ENCODE measurements at regions not wholly inside any gene's neighbourhood (a gene's known extent, or its start where the extent isn't known, plus 50 kb on each side); places are given as distances from the start of the nearest gene placed in this dataset.

DNA sequence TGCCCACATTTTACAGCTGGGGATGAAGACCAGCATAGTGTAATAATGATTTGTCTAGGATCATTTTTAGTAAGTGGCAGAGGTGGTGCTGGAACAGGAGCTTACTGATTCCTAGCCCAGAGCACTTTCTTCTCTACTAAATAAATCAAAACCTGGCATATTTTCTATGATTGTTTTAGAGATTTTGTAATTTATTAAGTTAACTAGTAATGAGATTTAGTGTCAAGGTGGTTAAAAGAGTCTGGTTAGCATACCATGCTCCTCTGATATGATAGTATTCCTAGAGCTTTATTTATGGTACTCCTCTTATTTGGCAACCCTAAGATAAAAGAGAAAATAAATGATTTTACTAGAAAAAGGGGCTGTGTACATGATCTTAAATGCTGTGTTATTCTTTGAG is 604.0 kb downstream of the ISL1 start (continued):
- TF ChIP-seq ZSCAN23 (tag by site-specific recombination; IDR thresholded peaks at IDR 0.05): no peak
- TF ChIP-seq ZNF175 (tag by site-specific recombination; IDR thresholded peaks at IDR 0.05): no peak
- TF ChIP-seq, protein P1, sequence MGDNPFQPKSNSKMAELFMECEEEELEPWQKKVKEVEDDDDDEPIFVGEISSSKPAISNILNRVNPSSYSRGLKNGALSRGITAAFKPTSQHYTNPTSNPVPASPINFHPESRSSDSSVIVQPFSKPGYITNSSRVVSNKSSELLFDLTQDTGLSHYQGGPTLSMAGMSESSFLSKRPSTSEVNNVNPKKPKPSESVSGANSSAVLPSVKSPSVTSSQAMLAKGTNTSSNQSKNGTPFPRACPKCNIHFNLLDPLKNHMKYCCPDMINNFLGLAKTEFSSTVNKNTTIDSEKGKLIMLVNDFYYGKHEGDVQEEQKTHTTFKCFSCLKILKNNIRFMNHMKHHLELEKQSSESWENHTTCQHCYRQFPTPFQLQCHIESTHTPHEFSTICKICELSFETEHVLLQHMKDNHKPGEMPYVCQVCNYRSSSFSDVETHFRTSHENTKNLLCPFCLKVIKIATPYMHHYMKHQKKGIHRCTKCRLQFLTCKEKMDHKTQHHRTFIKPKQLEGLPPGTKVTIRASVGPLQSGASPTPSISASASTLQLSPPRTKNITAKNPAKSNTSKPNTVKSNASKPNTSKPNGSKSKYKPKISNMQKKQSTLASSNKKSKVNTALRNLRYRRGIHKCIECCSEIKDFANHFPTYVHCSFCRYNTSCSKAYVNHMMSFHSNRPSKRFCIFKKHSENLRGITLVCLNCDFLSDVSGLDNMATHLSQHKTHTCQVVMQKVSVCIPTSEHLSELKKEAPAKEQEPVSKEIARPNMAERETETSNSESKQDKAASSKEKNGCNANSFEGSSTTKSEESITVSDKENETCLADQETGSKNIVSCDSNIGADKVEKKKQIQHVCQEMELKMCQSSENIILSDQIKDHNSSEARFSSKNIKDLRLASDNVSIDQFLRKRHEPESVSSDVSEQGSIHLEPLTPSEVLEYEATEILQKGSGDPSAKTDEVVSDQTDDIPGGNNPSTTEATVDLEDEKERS (tag by site-specific recombination; IDR thresholded peaks at IDR 0.05): no peak
- no peak for TF ChIP-seq ZEB2 (tag by site-specific recombination; IDR thresholded peaks at IDR 0.05)

DNA sequence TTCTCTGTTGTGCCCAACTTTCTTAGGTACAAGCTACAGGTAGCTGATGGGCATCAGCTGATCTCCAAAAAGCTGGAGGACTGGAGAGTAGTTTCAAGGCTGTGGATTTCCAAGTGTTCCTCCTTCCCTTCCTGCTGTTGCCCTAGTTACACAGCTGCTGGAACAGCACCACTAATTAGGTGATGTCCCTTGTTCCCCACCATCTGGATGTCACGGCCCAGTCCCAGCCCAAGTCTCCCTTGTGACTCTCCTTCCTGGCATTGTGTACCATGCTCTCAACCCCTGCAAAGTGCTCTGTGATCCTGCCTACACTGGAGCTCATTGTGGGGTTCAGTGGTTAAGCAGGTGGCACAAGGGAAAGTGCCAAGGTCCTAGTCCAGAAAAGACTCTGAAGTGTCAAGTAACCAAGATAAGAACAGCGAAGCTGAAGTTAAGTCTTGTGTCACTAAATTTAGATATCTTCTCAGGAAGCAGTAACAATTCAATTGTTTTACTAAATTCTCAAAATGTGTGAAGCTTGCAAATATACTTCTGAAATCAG is 604.5 kb downstream of the ISL1 start:
- no peaks in the 10 kb centered on the region for H3K9me3 ChIP-seq (ENCODE audit: control insufficient read depth, insufficient read depth, low read depth, low read length)
- no peak overlapping the region for H3K27ac ChIP-seq (ENCODE audit: extremely low read depth, low read depth, low read length)
- no peaks in the 10 kb centered on the region for H3K36me3 ChIP-seq (ENCODE audit: control insufficient read depth in 2 of 2, insufficient read depth in 1 of 2, low read length in 2 of 2)
- H3K4me3 ChIP-seq (ENCODE audit: low read depth, low read length): no peak overlapping the region
- POLR2A ChIA-PET: no interaction called here
- CTCF ChIA-PET: no interaction called here
- no peak for TF ChIP-seq ZFHX2 (tag by site-specific recombination; conservative IDR thresholded peaks at IDR 0.05)
- no peak for TF ChIP-seq KLF1 (tag by site-specific recombination; IDR thresholded peaks at IDR 0.05)
- no peak for TF ChIP-seq ZIC2 (tag by site-specific recombination; IDR thresholded peaks at IDR 0.05)
- no peak for TF ChIP-seq ZBTB1 (tag by site-specific recombination; IDR thresholded peaks at IDR 0.05)
- TF ChIP-seq, protein P2, sequence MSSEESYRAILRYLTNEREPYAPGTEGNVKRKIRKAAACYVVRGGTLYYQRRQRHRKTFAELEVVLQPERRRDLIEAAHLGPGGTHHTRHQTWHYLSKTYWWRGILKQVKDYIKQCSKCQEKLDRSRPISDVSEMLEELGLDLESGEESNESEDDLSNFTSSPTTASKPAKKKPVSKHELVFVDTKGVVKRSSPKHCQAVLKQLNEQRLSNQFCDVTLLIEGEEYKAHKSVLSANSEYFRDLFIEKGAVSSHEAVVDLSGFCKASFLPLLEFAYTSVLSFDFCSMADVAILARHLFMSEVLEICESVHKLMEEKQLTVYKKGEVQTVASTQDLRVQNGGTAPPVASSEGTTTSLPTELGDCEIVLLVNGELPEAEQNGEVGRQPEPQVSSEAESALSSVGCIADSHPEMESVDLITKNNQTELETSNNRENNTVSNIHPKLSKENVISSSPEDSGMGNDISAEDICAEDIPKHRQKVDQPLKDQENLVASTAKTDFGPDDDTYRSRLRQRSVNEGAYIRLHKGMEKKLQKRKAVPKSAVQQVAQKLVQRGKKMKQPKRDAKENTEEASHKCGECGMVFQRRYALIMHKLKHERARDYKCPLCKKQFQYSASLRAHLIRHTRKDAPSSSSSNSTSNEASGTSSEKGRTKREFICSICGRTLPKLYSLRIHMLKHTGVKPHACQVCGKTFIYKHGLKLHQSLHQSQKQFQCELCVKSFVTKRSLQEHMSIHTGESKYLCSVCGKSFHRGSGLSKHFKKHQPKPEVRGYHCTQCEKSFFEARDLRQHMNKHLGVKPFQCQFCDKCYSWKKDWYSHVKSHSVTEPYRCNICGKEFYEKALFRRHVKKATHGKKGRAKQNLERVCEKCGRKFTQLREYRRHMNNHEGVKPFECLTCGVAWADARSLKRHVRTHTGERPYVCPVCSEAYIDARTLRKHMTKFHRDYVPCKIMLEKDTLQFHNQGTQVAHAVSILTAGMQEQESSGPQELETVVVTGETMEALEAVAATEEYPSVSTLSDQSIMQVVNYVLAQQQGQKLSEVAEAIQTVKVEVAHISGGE (tag by site-specific recombination; conservative IDR thresholded peaks at IDR 0.05; ENCODE audit: low read depth): no peak
- TF ChIP-seq, protein P3, sequence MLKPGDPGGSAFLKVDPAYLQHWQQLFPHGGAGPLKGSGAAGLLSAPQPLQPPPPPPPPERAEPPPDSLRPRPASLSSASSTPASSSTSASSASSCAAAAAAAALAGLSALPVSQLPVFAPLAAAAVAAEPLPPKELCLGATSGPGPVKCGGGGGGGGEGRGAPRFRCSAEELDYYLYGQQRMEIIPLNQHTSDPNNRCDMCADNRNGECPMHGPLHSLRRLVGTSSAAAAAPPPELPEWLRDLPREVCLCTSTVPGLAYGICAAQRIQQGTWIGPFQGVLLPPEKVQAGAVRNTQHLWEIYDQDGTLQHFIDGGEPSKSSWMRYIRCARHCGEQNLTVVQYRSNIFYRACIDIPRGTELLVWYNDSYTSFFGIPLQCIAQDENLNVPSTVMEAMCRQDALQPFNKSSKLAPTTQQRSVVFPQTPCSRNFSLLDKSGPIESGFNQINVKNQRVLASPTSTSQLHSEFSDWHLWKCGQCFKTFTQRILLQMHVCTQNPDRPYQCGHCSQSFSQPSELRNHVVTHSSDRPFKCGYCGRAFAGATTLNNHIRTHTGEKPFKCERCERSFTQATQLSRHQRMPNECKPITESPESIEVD (tag by site-specific recombination; IDR thresholded peaks at IDR 0.05): no peak
- no peak for TF ChIP-seq ZNF2 (tag by site-specific recombination; IDR thresholded peaks at IDR 0.05)
- TF ChIP-seq PATZ1 (tag by site-specific recombination; IDR thresholded peaks at IDR 0.05): no peak
- no peak for TF ChIP-seq ZNF830 (tag by site-specific recombination; IDR thresholded peaks at IDR 0.05; ENCODE audit: low read depth)
- no peak for TF ChIP-seq ZNF561 (tag by site-specific recombination; IDR thresholded peaks at IDR 0.05; ENCODE audit: borderline replicate concordance)
- TF ChIP-seq ZNF266 (tag by site-specific recombination; IDR thresholded peaks at IDR 0.05; ENCODE audit: low read depth): no peak
- TF ChIP-seq ZNF416 (tag by site-specific recombination; IDR thresholded peaks at IDR 0.05): no peak
- TF ChIP-seq HOXA7 (CRISPR knock-in tag; IDR thresholded peaks at IDR 0.05; ENCODE audit: borderline replicate concordance): no peak
- TF ChIP-seq ZNF768 (tag by site-specific recombination; IDR thresholded peaks at IDR 0.05): no peak
- TF ChIP-seq ZSCAN23 (tag by site-specific recombination; IDR thresholded peaks at IDR 0.05): no peak
- TF ChIP-seq ZNF121 (tag by site-specific recombination; IDR thresholded peaks at IDR 0.05): no peak
- TF ChIP-seq ZNF704 (tag by site-specific recombination; IDR thresholded peaks at IDR 0.05): no peak
- TF ChIP-seq ZNF10 (tag by site-specific recombination; IDR thresholded peaks at IDR 0.05): no peak
- TF ChIP-seq ZNF23 (tag by site-specific recombination; IDR thresholded peaks at IDR 0.05; ENCODE audit: borderline replicate concordance): no peak
- no peak for TF ChIP-seq ZNF214 (tag by site-specific recombination; IDR thresholded peaks at IDR 0.05; ENCODE audit: borderline replicate concordance)
- no peaks in the 10 kb centered on the region for H3K4me1 ChIP-seq (ENCODE audit: control insufficient read depth, insufficient read depth, low read length)

Data from HEK293 (cell line).